OCI-LY3 (cell line): ENCODE measurements at regions not wholly inside any gene's neighbourhood (a gene's known extent, or its start where the extent isn't known, plus 50 kb on each side); places are given as distances from the start of the nearest gene placed in this dataset.

Source experiments
- H2AFZ ChIP-seq: fragments of 200-600, 300-600 bp; shearing (Covaris generic); 2 replicates; pipeline ENCODE4 v1.6.0; 2014; ENCODE audit warnings: antibody characterized with exemption, low read depth, low read length
- H3K27ac ChIP-seq: fragments of 200-600, 300-600 bp; sonication (generic); 2 replicates; pipeline ENCODE4 v1.5.1; 2014; ENCODE audit warnings: mild to moderate bottlenecking, low read length, moderate library complexity, mixed read lengths
- H3K27me3 ChIP-seq: fragments of 200-600, 300-600 bp; sonication (generic); 2 replicates; pipeline ENCODE4 v1.6.1; 2014; ENCODE audit warnings: low read depth, low read length, mixed read lengths
- H3K36me3 ChIP-seq: fragments of 200-600, 300-600 bp; sonication (generic); replicated peaks from 2 replicates; pipeline ENCODE3; 2014; ENCODE audit warnings: low read depth, low read length, mixed read lengths
- H3K4me1 ChIP-seq: fragments of 300-600, 200-600 bp; sonication (generic); 2 replicates; pipeline ENCODE4 v1.6.1; 2014; ENCODE audit warnings: low read length, mixed read lengths
- H3K4me2 ChIP-seq: fragments of 200-600, 300-600 bp; sonication (generic); 2 replicates; pipeline ENCODE4 v1.6.1; 2014; ENCODE audit warnings: low read length, mixed read lengths
- H3K4me3 ChIP-seq: fragments of 300-600, 200-600 bp; sonication (generic); 2 replicates; pipeline ENCODE4 v1.5.1; 2014; ENCODE audit warnings: antibody characterized with exemption, mild to moderate bottlenecking, low read length, moderate library complexity
- H3K79me2 ChIP-seq: fragments of 300-600, 200-600 bp; shearing (Covaris generic); 2 replicates; pipeline ENCODE4 v1.6.1; 2014; ENCODE audit warnings: mild to moderate bottlenecking, low read length, mixed read lengths
- H3K9ac ChIP-seq: fragments of 300-600, 200-600 bp; shearing (Covaris generic); 2 replicates; pipeline ENCODE4 v1.6.0; 2014; ENCODE audit warnings: mild to moderate bottlenecking, low read length, moderate library complexity
- H3K9me3 ChIP-seq: fragments of 200-600, 300-600 bp; shearing (Covaris generic); 2 replicates; pipeline ENCODE4 v1.6.1; 2014; ENCODE audit warnings: low read length, mixed read lengths; ENCODE audit not compliant: insufficient read depth
- H4K20me1 ChIP-seq: fragments of 200-600, 300-600 bp; sonication (generic); 2 replicates; pipeline ENCODE4 v1.6.1; 2016; ENCODE audit warnings: low read length, mixed read lengths; ENCODE audit not compliant: insufficient read depth
- CTCF ChIP-seq: fragments of 200-600, 300-600 bp; sonication (generic); IDR thresholded peaks from 2 replicates; pipeline ENCODE4 v1.5.1; 2014; ENCODE audit warnings: antibody characterized with exemption, low read length, low read depth
- EZH2phosphoT487 ChIP-seq: fragments of 200-600 bp; shearing (Covaris generic); IDR thresholded peaks from 2 replicates; pipeline ENCODE4 v1.6.1; 2018; ENCODE audit warnings: antibody characterized with exemption, mixed run types, low read depth

- no peaks in the 10 kb centered on the region for H3K36me3 ChIP-seq
- H4K20me1 ChIP-seq = no peaks in the 10 kb centered on the region
- H3K4me3 ChIP-seq = no peak overlapping the region
- no peak overlapping the region for H3K9ac ChIP-seq
- no peaks in the 10 kb centered on the region for H3K79me2 ChIP-seq
- H3K4me2 ChIP-seq = no peak overlapping the region
- no peaks in the 10 kb centered on the region for H3K9me3 ChIP-seq
- no peak overlapping the region for H2AFZ ChIP-seq
- H3K27ac ChIP-seq = no peak overlapping the region
- H3K4me1 ChIP-seq = peaks cover 14% of the 10 kb centered on the region
- TF ChIP-seq CTCF (no peak), EZH2phosphoT487 (no peak)
- peaks cover 7% of the 10 kb centered on the region for H3K27me3 ChIP-seq
Observed at GRCh38 chr15:66854012-66854965, 152.3 kb downstream of the SMAD6 start.

GRCh38 chr15:66855041-66855440 lies 153.0 kb downstream of the SMAD6 start:
- Histone ChIP-seq H3K27ac (no peak overlapping the region), H3K9me3 (no peaks in the 10 kb centered on the region), H3K4me1 (peaks cover 14% of the 10 kb centered on the region), H3K4me2 (no peak overlapping the region), H3K4me3 (no peak overlapping the region), H3K9ac (no peak overlapping the region), H4K20me1 (no peaks in the 10 kb centered on the region), H2AFZ (no peak overlapping the region), H3K27me3 (peaks cover 7% of the 10 kb centered on the region), H3K79me2 (no peaks in the 10 kb centered on the region), H3K36me3 (no peaks in the 10 kb centered on the region)
- TF ChIP-seq EZH2phosphoT487 = no peak
- no peak for TF ChIP-seq CTCF

- peaks cover 7% of the 10 kb centered on the region for H3K27me3 ChIP-seq
- H3K27ac ChIP-seq = no peak overlapping the region
- H3K9ac ChIP-seq = no peak overlapping the region
- no peaks in the 10 kb centered on the region for H3K9me3 ChIP-seq
- H3K36me3 ChIP-seq = no peaks in the 10 kb centered on the region
- H2AFZ ChIP-seq = no peak overlapping the region
- no peak overlapping the region for H3K4me2 ChIP-seq
- no peaks in the 10 kb centered on the region for H4K20me1 ChIP-seq
- H3K4me1 ChIP-seq = peaks cover 5% of the 10 kb centered on the region
- no peak for TF ChIP-seq CTCF
- H3K79me2 ChIP-seq = no peaks in the 10 kb centered on the region
- no peak overlapping the region for H3K4me3 ChIP-seq
Observed at GRCh38 chr15:66857694-66858093, 155.7 kb downstream of the SMAD6 start.

GRCh38 chr15:66858423-66859207 lies 156.6 kb downstream of the SMAD6 start:
- Histone ChIP-seq H3K27me3 (peaks cover 7% of the 10 kb centered on the region), H3K27ac (no peak overlapping the region), H3K9me3 (no peaks in the 10 kb centered on the region), H4K20me1 (no peaks in the 10 kb centered on the region), H3K36me3 (no peaks in the 10 kb centered on the region), H3K4me3 (no peak overlapping the region), H3K4me1 (peaks cover 14% of the 10 kb centered on the region), H3K9ac (no peak overlapping the region), H3K4me2 (no peak overlapping the region), H3K79me2 (no peaks in the 10 kb centered on the region), H2AFZ (no peak overlapping the region)
- TF ChIP-seq CTCF (no peak), EZH2phosphoT487 (no peak)
